GM18858 (cell line): ENCODE measurements at regions not wholly inside any gene's neighbourhood (a gene's known extent, or its start where the extent isn't known, plus 50 kb on each side); places are given as distances from the start of the nearest gene placed in this dataset.

Source experiments
- ATAC-seq: cut with Tn5 transposase; IDR thresholded peaks from one replicate; pipeline ENCODE4 v1.9.1; 2021; ENCODE audit not compliant: unreplicated experiment

DNA sequence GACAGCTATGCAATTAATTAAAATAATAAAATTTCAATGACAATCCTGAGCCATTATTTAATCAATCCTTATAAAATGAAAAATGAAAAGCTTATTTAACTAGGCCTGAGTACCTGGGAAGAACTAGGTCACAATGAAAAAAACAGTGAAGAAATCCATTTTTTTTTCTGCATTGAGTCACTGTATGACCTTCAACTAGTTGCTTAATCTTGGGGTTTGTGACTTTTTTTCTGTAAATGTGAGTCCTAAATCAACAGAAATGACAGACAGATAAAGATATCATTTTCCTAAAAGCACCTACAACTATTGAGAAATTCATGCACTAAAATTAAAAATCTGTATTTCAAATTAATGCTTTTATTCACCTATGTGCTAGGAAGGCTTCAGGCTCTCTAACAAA is 96.8 kb downstream of the TMEM26 start:
- no peak for ATAC-seq

DNA sequence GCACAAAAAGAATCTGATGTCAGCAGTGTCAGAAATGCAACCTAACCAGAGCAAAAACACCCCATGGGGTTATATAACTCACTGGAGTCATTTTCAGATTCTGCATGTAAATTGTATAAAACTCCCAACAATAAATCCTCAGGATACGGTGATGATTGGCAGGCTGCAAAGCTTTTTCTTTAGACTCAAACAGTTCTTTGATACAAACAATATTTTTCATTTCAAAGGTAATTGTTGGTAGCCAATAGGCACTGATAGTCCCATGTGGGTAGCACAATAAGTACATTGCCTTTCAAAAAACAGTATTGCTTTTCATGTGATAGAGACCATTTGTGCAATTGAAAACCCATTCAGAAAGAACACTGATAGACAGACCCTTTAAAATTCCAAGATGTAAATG is 98.0 kb downstream of the TMEM26 start:
- ATAC-seq = no peak

GRCh38 chr10:61354401-61354975 is 98.7 kb downstream of the TMEM26 start:
- no peak for ATAC-seq

DNA sequence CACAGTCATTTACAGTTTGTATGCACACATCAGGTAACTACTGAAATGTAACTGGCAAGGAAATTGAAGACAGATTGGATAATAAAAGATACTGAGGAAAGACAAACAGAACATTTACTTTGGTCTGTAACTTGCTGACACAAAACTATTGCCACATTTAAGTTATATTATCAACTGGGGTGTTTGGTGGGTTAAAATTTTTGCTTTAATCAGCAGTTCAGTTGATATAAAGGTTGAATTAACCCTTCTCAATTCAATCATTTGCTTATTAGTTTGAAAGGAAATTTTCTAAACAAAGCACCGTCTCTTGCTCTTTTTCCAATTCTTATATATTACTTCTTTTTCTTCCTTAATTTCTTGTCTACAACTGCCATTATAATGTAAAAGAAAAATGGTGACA is 102.4 kb downstream of the TMEM26 start:
- no peak for ATAC-seq

GRCh38 chr10:61350068-61350467 is 103.1 kb downstream of the TMEM26 start:
- no peak for ATAC-seq

GRCh38 chr10:61346796-61347413 is 106.3 kb downstream of the TMEM26 start:
- ATAC-seq = no peak

DNA sequence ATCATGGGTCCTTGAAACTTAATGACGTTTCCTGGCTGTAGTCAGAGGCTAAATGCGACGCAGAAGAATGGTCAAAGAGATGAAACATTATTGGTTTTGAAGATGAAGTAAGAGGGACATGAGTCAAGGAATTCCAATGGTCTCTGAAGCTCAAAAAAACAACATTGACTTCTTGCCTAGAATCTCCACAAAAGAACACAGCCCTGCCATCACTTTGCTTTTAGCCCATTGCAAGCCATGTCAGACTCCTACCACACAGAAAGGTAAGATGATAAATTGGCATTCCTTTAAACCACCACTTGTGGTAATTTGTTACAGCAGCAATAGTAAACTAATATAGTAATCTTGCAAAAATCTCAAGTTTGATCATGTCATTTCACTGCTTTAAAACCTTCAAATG is 109.4 kb downstream of the TMEM26 start:
- ATAC-seq = no peak

DNA sequence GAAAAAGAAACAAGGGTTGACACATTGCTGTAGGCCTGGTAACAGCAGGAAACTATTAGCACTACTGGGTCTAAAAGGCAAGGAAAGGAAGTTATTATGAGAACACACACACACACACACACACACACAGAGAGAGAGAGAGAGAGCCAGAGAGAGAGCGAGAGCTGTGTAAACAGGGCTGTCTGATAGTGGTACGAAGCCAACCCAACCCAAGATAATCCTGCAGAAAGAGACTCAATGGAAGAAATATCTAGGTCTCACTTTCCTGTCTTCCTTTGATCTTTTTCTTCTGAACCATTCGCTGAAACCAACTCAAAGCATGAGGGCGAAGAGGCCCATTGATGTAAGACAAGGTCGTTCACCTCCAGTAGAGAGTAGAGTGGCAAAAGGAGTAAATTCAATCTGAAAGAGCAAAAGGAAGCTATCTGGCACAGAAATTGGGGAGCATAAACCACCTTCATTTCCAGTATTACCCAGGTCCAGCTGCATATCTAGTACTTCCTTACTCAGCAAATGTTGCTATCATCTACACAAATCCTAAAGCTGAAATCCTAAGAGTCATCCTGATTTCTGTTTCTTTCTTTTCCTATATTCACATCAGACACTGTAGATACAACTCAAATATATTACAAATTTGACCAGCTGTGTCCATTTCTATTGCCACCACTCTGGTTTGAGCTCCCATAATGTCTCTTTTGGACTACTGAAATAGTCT is 110.2 kb downstream of the TMEM26 start:
- no peak for ATAC-seq

- ATAC-seq = no peak
Measured at GRCh38 chr10:61341008-61341407, 112.2 kb downstream of the TMEM26 start.

GRCh38 chr10:61338146-61338545 is 115.0 kb downstream of the TMEM26 start:
- ATAC-seq = no peak

GRCh38 chr10:61337741-61338140 is 115.4 kb downstream of the TMEM26 start:
- no peak for ATAC-seq

- ATAC-seq = no peak
Measured at GRCh38 chr10:61336831-61337230, 116.3 kb downstream of the TMEM26 start.

DNA sequence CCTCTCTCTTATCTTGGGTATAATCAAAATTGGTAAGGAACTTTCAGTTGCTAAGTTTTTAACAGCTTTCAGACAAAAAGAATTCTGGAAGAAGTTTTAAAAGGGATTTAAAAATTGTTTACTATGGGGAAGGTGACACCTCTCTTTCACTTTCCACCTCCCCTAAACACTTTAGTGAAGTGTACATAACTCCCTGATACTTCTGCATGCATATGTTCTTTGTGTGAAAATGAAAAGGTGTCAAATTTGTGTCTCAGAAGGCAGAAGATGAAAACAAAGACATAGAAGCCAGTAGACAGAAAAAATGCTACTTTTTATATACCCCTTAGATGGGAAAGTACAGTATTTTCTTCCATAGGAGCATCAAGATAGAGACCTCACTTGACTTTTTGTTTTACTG is 117.8 kb downstream of the TMEM26 start:
- no peak for ATAC-seq

- no peak for ATAC-seq
Measured at GRCh38 chr10:61332581-61332980, 120.6 kb downstream of the TMEM26 start.

DNA sequence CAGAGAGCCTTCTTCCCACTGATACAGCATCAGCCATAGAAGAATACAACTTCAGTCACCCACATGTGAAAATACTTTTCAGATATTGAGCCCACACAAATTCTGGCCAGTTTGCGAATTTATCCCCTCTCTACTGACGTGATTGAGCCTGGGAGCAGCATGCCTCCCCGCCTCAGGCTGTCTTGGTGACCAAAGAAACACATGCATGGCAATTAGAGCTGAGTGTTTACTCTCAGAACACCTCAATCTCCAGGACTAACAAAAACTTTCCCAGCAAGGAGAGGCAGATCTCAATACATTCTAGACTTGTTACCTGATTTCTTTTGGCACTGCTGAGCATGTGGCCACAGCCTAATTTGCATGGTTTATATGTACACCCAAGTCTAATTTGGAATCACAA is 122.5 kb downstream of the TMEM26 start:
- ATAC-seq = no peak

GRCh38 chr10:61329854-61330253 is 123.3 kb downstream of the TMEM26 start:
- ATAC-seq = peak; percentile 63

GRCh38 chr10:61325223-61325960 is 127.8 kb downstream of the TMEM26 start:
- no peak for ATAC-seq

- no peak for ATAC-seq
Measured at GRCh38 chr10:61323726-61324125, 129.5 kb downstream of the TMEM26 start.

GRCh38 chr10:61321041-61321857 is 131.9 kb downstream of the TMEM26 start:
- no peak for ATAC-seq

- no peak for ATAC-seq
Measured at GRCh38 chr10:61320257-61320587, 133.0 kb downstream of the TMEM26 start.
